ENCODE measurements at regions not wholly inside any gene's neighbourhood (a gene's known extent, or its start where the extent isn't known, plus 50 kb on each side); places are given as distances from the start of the nearest gene placed in this dataset.

- Histone ChIP-seq H3K4me1 (ENCODE audit: control insufficient read depth, insufficient read depth, low read length) (0 out of 2 replicates have a peak, but pooled peaks cover 1% of the 10 kb centered on the region), H3K36me3 (ENCODE audit: control insufficient read depth, insufficient read depth, low read length) (no peaks in the 10 kb centered on the region), H3K27ac (ENCODE audit: low read length) (no peak overlapping the region), H3K4me3 (ENCODE audit: low read length) (no peak overlapping the region), H3K27me3 (ENCODE audit: control insufficient read depth, insufficient read depth, low read length) (no peaks in the 10 kb centered on the region), H3K9me3 (ENCODE audit: control insufficient read depth, insufficient read depth, low read length) (no peaks in the 10 kb centered on the region)
- no CpG with 5 or more reads among the region's 5 CpGs for WGBS (ENCODE audit: insufficient coverage, insufficient read length)
- DNase-seq (ENCODE audit: low read depth, low spot score), result no peak
Measured at GRCh38 chr1:57966340-57966739, 542.5 kb upstream of the DAB1 start.

- Histone ChIP-seq H3K4me1 (ENCODE audit: control insufficient read depth, insufficient read depth, low read length) (0 out of 2 replicates have a peak, but pooled peaks cover 1% of the 10 kb centered on the region), H3K27me3 (ENCODE audit: control insufficient read depth, insufficient read depth, low read length) (no peaks in the 10 kb centered on the region), H3K9me3 (ENCODE audit: control insufficient read depth, insufficient read depth, low read length) (no peaks in the 10 kb centered on the region), H3K4me3 (ENCODE audit: low read length) (no peak overlapping the region), H3K36me3 (ENCODE audit: control insufficient read depth, insufficient read depth, low read length) (no peaks in the 10 kb centered on the region), H3K27ac (ENCODE audit: low read length) (no peak overlapping the region)
- no CpG with 5 or more reads among the region's 6 CpGs for WGBS (ENCODE audit: insufficient coverage, insufficient read length)
- no peak for DNase-seq (ENCODE audit: low read depth, low spot score)
Measured at GRCh38 chr1:57963581-57963980, 539.7 kb upstream of the DAB1 start.

GRCh38 chr1:57959531-57960241, 535.8 kb upstream of the DAB1 start:
- Histone ChIP-seq H3K36me3 (ENCODE audit: control insufficient read depth, insufficient read depth, low read length) (no peaks in the 10 kb centered on the region), H3K9me3 (ENCODE audit: control insufficient read depth, insufficient read depth, low read length) (no peaks in the 10 kb centered on the region), H3K27ac (ENCODE audit: low read length) (no peak overlapping the region), H3K4me1 (ENCODE audit: control insufficient read depth, insufficient read depth, low read length) (no peaks in the 10 kb centered on the region), H3K27me3 (ENCODE audit: control insufficient read depth, insufficient read depth, low read length) (no peaks in the 10 kb centered on the region), H3K4me3 (ENCODE audit: low read length) (no peak overlapping the region)
- WGBS (ENCODE audit: insufficient coverage, insufficient read length), result no CpG with 5 or more reads among the region's 8 CpGs
- no peak for DNase-seq (ENCODE audit: low read depth, low spot score)

DNA sequence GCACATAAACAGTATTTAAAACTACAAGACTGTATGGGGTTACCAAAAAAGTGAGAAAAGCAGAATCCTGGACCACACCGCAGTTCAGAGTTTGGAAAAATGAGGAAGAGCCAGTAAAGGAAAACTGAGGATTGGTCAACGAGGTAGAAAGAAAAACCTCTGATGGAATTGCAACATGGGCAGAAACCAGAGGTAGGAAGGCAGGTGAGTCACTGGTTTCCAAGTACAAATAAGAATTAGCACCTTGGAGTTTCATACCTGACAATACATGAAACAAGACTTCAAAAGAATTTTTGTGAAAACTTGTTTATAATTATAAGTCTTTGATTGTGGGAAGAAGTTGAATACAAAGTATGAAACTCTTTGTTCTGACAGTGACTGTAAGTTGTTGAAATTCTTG, 533.7 kb upstream of the DAB1 start:
- Histone ChIP-seq H3K4me1 (ENCODE audit: control insufficient read depth, insufficient read depth, low read length) (no peaks in the 10 kb centered on the region), H3K27me3 (ENCODE audit: control insufficient read depth, insufficient read depth, low read length) (no peaks in the 10 kb centered on the region), H3K9me3 (ENCODE audit: control insufficient read depth, insufficient read depth, low read length) (no peaks in the 10 kb centered on the region), H3K27ac (ENCODE audit: low read length) (no peak overlapping the region), H3K36me3 (ENCODE audit: control insufficient read depth, insufficient read depth, low read length) (no peaks in the 10 kb centered on the region), H3K4me3 (ENCODE audit: low read length) (no peak overlapping the region)
- WGBS (ENCODE audit: insufficient coverage, insufficient read length), result no CpG with 5 or more reads among the region's 2 CpGs
- DNase-seq (ENCODE audit: low read depth, low spot score), result no peak

DNA sequence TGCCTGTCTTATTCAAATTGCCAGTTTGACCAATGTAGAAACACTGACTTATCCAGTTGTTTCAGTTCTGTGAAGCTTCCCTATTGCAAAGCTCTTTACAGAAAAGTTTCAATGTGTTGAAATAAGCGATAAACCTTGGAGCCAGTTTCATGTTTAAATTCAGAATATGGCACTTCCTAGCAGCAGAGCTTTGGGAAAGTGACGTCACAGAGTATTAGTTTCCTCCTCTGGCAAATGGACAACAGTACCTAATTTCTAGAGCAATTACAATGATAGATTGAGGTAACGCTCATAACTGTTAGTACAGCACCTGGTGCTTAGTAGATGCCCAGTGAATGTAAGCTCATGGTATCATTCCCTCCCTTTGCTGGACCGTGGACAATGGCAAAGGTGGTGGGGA, 527.5 kb upstream of the DAB1 start:
- DNase-seq (ENCODE audit: low read depth, low spot score), result no peak
- H3K4me3 ChIP-seq (ENCODE audit: low read length), result no peak overlapping the region
- H3K27ac ChIP-seq (ENCODE audit: low read length), result no peak overlapping the region
- H3K27me3 ChIP-seq (ENCODE audit: control insufficient read depth, insufficient read depth, low read length), result no peaks in the 10 kb centered on the region
- no CpG with 5 or more reads among the region's 4 CpGs for WGBS (ENCODE audit: insufficient coverage, insufficient read length)
- no peaks in the 10 kb centered on the region for H3K9me3 ChIP-seq (ENCODE audit: control insufficient read depth, insufficient read depth, low read length)
- H3K36me3 ChIP-seq (ENCODE audit: control insufficient read depth, insufficient read depth, low read length), result no peaks in the 10 kb centered on the region
- H3K4me1 ChIP-seq (ENCODE audit: control insufficient read depth, insufficient read depth, low read length), result no peaks in the 10 kb centered on the region

DNA sequence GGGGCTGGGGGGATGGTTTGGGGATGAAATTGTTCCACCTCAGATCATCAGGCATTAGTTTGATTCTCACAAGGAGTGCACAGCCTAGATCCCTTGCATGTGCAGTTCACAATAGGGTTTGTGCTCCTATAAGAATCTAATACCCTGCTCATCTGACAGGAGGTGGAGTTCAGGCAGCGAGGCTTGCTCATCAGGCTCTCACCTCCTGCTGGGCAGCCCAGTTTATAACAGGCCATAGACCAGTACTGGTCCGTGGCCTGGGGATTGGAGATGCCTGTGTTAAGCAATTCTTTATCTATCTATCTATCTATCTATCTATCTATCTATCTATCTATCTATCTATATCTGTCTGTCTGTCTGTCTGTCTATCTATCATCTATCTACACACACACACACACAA, 525.3 kb upstream of the DAB1 start:
- WGBS (ENCODE audit: insufficient coverage, insufficient read length), result no CpG with 5 or more reads among the region's 2 CpGs
- DNase-seq (ENCODE audit: low read depth, low spot score), result no peak
- Histone ChIP-seq H3K4me3 (ENCODE audit: low read length) (no peak overlapping the region), H3K4me1 (ENCODE audit: control insufficient read depth, insufficient read depth, low read length) (no peaks in the 10 kb centered on the region), H3K9me3 (ENCODE audit: control insufficient read depth, insufficient read depth, low read length) (no peaks in the 10 kb centered on the region), H3K36me3 (ENCODE audit: control insufficient read depth, insufficient read depth, low read length) (no peaks in the 10 kb centered on the region), H3K27me3 (ENCODE audit: control insufficient read depth, insufficient read depth, low read length) (no peaks in the 10 kb centered on the region), H3K27ac (ENCODE audit: low read length) (no peak overlapping the region)

DNA sequence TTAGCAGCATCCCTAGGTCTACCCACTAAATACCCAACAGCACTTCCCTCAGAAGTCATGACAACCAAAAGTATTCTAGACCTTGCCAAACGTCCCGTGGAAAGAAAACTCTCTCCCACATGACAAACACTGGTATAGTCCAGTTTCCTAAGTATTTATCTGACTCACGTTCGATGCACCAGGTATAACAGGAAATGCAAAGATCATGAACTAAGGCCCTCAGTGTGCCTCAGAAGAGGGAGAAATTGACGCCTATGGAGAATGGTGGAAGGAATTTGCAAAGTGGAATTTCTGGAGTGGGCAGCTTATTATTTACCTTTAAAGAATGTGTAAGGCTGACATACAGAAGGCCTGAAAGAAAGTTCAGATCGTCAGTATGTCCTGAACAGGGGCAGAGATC, 523.6 kb upstream of the DAB1 start:
- no peak for DNase-seq (ENCODE audit: low read depth, low spot score)
- no peak overlapping the region for H3K27ac ChIP-seq (ENCODE audit: low read length)
- WGBS (ENCODE audit: insufficient coverage, insufficient read length), result no CpG with 5 or more reads among the region's 6 CpGs
- H3K4me3 ChIP-seq (ENCODE audit: low read length), result no peak overlapping the region
- no peaks in the 10 kb centered on the region for H3K36me3 ChIP-seq (ENCODE audit: control insufficient read depth, insufficient read depth, low read length)
- no peaks in the 10 kb centered on the region for H3K4me1 ChIP-seq (ENCODE audit: control insufficient read depth, insufficient read depth, low read length)
- no peaks in the 10 kb centered on the region for H3K27me3 ChIP-seq (ENCODE audit: control insufficient read depth, insufficient read depth, low read length)
- no peaks in the 10 kb centered on the region for H3K9me3 ChIP-seq (ENCODE audit: control insufficient read depth, insufficient read depth, low read length)

DNA sequence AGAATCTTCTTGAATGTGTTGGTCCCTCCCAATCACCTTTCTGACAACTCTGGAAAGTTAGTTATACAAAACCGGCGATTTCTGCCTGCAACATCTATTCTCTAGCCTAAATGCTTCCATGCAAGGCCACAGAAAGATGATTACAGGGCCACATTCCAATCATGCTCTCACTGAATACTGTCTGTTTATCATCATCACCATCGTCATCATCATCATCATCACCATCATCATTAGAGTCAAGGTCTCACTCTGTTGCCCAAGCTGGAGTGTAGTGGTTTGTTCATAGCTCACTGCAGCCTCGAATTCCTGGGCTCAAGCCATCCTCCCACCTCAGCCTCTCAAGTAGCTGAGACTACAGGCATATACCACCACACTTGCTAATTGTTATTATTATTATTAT, 521.2 kb upstream of the DAB1 start:
- Histone ChIP-seq H3K27me3 (ENCODE audit: control insufficient read depth, insufficient read depth, low read length) (no peaks in the 10 kb centered on the region), H3K4me1 (ENCODE audit: control insufficient read depth, insufficient read depth, low read length) (no peaks in the 10 kb centered on the region), H3K27ac (ENCODE audit: low read length) (no peak overlapping the region), H3K36me3 (ENCODE audit: control insufficient read depth, insufficient read depth, low read length) (no peaks in the 10 kb centered on the region), H3K9me3 (ENCODE audit: control insufficient read depth, insufficient read depth, low read length) (no peaks in the 10 kb centered on the region), H3K4me3 (ENCODE audit: low read length) (no peak overlapping the region)
- DNase-seq (ENCODE audit: low read depth, low spot score), result no peak
- WGBS (ENCODE audit: insufficient coverage, insufficient read length), result no CpG with 5 or more reads among the region's 4 CpGs

GRCh38 chr1:57943365-57943764, 519.5 kb upstream of the DAB1 start:
- WGBS (ENCODE audit: insufficient coverage, insufficient read length), result no CpG with 5 or more reads among the region's 2 CpGs
- H3K4me3 ChIP-seq (ENCODE audit: low read length), result no peak overlapping the region
- no peak overlapping the region for H3K27ac ChIP-seq (ENCODE audit: low read length)
- no peaks in the 10 kb centered on the region for H3K27me3 ChIP-seq (ENCODE audit: control insufficient read depth, insufficient read depth, low read length)
- no peaks in the 10 kb centered on the region for H3K9me3 ChIP-seq (ENCODE audit: control insufficient read depth, insufficient read depth, low read length)
- no peaks in the 10 kb centered on the region for H3K36me3 ChIP-seq (ENCODE audit: control insufficient read depth, insufficient read depth, low read length)
- H3K4me1 ChIP-seq (ENCODE audit: control insufficient read depth, insufficient read depth, low read length), result no peaks in the 10 kb centered on the region
- no peak for DNase-seq (ENCODE audit: low read depth, low spot score)

GRCh38 chr1:57934745-57935144, 510.9 kb upstream of the DAB1 start:
- Histone ChIP-seq H3K9me3 (ENCODE audit: control insufficient read depth, insufficient read depth, low read length) (no peaks in the 10 kb centered on the region), H3K27ac (ENCODE audit: low read length) (no peak overlapping the region), H3K27me3 (ENCODE audit: control insufficient read depth, insufficient read depth, low read length) (no peaks in the 10 kb centered on the region), H3K4me1 (ENCODE audit: control insufficient read depth, insufficient read depth, low read length) (no peaks in the 10 kb centered on the region), H3K4me3 (ENCODE audit: low read length) (no peak overlapping the region), H3K36me3 (ENCODE audit: control insufficient read depth, insufficient read depth, low read length) (no peaks in the 10 kb centered on the region)
- WGBS (ENCODE audit: insufficient coverage, insufficient read length), result no CpG with 5 or more reads among the region's 8 CpGs
- DNase-seq (ENCODE audit: low read depth, low spot score), result no peak

DNA sequence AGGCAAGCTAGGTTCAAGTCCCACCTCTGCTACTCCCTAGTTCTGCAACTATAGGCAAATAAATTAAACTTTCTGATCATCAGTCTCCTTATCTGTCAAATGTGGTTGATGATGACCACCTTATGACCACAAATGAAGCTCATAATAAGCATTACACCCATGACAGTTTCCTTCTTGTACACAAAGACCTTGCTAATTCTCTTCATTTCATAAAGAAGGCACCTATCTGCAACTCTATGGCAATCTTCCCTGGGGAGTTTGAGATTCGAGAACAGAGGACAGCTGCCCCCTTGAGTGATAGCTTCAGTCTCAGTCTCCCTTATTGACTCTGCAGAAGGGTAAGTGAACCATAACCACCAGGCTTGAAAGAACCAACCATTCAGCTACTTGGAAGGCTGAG, 503.1 kb upstream of the DAB1 start:
- Histone ChIP-seq H3K27me3 (ENCODE audit: control insufficient read depth, insufficient read depth, low read length) (no peaks in the 10 kb centered on the region), H3K9me3 (ENCODE audit: control insufficient read depth, insufficient read depth, low read length) (no peaks in the 10 kb centered on the region), H3K36me3 (ENCODE audit: control insufficient read depth, insufficient read depth, low read length) (no peaks in the 10 kb centered on the region), H3K4me3 (ENCODE audit: low read length) (no peak overlapping the region), H3K27ac (ENCODE audit: low read length) (no peak overlapping the region), H3K4me1 (ENCODE audit: control insufficient read depth, insufficient read depth, low read length) (no peaks in the 10 kb centered on the region; the same call in 1 of the 2 replicates)
- WGBS (ENCODE audit: insufficient coverage, insufficient read length), result no CpG with 5 or more reads among the region's 1 CpG
- no peak for DNase-seq (ENCODE audit: low read depth, low spot score)

Measured in iPS DF 6.9 (cell line).